OCI-LY1 (cell line): ENCODE measurements at regions not wholly inside any gene's neighbourhood (a gene's known extent, or its start where the extent isn't known, plus 50 kb on each side); places are given as distances from the start of the nearest gene placed in this dataset.

Experiments
- EZH2 ChIP-seq: fragments of 200-600 bp; sonication (generic), shearing (Covaris generic); IDR thresholded peaks from 2 replicates; pipeline ENCODE4 v1.8.0; 2017; ENCODE audit warnings: borderline replicate concordance, mixed run types, mild to moderate bottlenecking, antibody characterized with exemption, low read length, moderate library complexity, mixed read lengths
- TF ChIP-seq, protein P1 (sequence below): fragments of 200-600 bp; sonication (generic), shearing (Covaris generic); IDR thresholded peaks from 2 replicates; pipeline ENCODE4 v1.5.1; 2017; ENCODE audit warnings: mild to moderate bottlenecking, antibody characterized with exemption, low read length, moderate library complexity, mixed read lengths

DNA sequence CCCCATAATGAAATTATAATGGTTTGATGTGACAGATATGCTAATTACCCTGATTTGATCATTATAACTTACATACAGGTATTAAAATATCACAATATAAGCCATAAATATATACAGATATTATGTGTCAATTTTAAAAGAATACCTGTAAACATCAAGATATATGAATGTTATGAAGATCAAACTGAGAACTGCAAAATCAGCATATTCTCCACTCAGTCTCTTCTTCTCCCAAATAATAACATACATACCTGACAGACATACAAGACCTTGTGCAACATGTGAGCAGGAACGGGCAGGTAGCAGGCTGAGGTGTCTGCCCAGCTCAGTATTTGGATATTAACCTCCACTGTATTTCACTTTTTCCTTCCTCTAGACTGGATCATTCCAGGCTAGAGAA is 547.2 kb downstream of the UQCRFS1 start:
- TF ChIP-seq, protein P1, sequence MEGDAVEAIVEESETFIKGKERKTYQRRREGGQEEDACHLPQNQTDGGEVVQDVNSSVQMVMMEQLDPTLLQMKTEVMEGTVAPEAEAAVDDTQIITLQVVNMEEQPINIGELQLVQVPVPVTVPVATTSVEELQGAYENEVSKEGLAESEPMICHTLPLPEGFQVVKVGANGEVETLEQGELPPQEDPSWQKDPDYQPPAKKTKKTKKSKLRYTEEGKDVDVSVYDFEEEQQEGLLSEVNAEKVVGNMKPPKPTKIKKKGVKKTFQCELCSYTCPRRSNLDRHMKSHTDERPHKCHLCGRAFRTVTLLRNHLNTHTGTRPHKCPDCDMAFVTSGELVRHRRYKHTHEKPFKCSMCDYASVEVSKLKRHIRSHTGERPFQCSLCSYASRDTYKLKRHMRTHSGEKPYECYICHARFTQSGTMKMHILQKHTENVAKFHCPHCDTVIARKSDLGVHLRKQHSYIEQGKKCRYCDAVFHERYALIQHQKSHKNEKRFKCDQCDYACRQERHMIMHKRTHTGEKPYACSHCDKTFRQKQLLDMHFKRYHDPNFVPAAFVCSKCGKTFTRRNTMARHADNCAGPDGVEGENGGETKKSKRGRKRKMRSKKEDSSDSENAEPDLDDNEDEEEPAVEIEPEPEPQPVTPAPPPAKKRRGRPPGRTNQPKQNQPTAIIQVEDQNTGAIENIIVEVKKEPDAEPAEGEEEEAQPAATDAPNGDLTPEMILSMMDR, result no peak
- no peak for TF ChIP-seq EZH2
